NCI-H1436 (cell line): ENCODE measurements at regions not wholly inside any gene's neighbourhood (a gene's known extent, or its start where the extent isn't known, plus 50 kb on each side); places are given as distances from the start of the nearest gene placed in this dataset.
"Not testable (repeated sequence)": the region's sequence is repeated elsewhere in the genome, so short reads cannot be mapped to it uniquely, and the experiment has no call there.

Source experiments
- DNase-seq: peaks from one replicate; lab custom pipeline; 2025; lab: John Stamatoyannopoulos, UW

DNA sequence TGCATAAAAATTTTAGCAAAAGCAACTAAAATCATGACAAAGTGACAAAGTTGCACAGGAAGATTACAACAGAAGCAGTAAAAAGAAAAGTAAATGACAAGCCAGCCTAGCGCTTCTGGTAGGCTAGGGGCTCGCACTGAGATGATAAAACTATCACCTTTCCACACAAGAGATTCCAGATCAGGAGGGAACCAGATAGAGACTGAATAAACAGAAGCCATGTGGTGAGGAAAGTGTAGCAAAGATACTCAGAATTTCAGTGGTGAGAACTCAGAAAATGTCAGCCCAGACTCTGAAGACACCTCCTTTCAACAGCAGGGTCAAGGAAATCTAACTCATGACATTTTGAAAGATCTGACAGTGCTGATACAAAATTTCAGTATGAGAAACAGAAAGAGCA lies 77.4 kb upstream of the DNAJC10 start:
- no peak for DNase-seq

DNA sequence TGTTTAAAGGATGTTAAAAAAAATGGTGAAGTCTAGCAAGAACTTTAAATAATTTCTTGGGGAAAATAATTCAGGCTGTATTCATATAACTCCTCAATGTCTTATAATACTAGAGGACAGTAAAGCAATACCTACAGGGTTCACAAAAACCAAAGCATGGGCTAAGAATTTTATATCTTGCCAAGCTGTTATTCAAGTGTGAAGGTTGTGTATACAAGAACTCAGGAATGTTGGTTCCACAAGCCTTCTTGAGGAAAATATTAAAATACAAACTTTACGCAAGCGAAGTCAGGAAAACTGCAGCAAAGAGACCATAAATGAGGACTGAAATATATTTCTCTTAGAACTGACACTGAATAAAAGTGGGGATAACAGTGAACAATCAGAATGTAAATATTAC lies 76.1 kb upstream of the DNAJC10 start:
- no peak for DNase-seq

DNA sequence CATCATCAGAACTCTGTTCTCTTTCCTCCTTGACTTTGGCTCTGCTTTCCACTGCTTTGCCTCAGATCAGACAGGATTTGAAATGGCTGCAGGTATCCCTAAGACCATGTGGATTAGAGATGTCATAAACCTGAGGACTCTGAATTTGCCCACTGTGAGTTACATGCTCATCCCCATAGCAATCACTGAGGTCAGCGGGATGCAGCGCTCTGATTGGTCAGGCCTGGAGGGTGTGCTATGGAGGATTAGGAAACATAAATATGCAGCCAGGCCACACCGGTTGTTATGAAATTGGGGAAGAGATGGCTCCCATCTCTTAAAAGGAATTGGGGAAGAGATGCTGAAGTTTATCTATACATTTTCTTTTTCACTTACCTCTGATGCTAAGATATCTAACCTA lies 73.7 kb upstream of the DNAJC10 start:
- peak; percentile 2 for DNase-seq

DNA sequence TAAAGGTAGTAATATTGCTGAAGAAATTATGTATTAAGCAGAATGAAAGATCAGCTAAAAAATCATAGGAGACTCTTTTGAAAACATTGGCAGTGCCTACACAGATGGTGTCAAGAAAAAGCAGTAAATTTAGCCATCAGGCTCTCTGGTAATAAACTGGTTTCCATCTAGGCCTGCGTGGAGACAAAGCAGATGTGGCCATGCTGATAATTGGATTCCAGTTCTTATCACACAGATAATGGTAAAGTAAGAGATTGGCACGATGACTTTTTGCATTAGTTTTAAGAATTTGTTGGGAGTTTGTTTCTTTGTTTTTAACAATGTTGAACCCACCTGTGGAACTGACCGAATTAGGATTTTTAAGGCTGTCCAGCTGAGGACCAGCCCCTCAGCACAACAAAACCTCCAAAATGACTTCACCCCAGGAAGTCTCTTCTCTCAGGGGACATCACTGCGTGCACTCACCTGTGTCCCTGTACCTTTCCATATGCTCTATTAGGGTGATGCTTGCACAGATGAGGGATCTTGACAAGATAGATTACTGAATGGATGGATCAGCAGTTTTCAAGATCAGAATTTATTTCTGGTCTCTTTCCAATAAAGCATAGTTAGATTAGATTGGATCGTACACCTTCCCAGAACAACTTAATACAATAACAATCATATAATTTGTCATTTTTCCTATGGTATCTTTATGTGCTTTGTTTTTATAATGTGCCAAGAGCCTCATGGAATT lies 69.1 kb upstream of the DNAJC10 start:
- DNase-seq, result no peak

GRCh38 chr2:182647499-182647787 lies 68.6 kb upstream of the DNAJC10 start:
- DNase-seq, result no peak

DNA sequence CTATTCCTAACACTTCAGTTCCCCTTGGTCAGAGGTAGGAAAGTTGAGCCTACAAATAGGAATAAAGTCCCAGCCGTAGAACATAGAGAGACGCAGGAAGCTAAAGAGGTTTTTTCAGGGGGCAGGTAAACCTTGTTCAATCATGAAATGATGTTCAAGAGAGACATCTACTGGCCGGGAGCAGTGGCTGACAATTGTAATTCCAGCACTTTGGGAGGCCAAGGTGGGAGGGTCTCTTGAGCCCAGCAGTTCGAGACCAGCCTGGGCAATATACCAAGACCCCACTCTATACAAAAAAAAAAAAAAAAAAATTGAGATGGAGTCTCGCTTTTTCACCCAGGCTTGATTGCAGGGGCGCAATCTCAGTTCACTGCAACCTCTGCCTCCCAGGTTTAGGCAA lies 66.7 kb upstream of the DNAJC10 start:
- peak; percentile 69 for DNase-seq

DNA sequence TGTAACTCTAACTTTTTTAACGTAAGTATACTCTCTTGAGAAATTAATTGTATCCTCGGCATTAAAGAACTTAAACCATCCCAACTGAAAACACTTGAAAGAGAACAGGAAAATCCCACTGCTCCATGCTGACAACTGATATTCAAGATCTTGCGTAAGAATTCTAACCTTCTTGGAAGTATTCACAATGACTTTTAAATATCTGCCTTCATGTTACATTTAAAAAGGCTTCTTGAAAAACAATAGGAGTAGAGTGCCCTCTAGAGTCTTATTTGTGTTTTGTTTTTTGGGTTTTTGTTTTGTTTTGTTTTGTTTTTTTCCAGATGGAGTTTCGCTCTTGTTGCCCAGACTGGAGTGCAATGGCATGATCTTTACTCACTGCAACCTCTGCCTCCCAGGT lies 65.4 kb upstream of the DNAJC10 start:
- DNase-seq, result peak; percentile 41

GRCh38 chr2:182652326-182652725 lies 63.7 kb upstream of the DNAJC10 start:
- DNase-seq, result no peak

- no peak for DNase-seq
These were observed 60.3 kb upstream of the DNAJC10 start for GRCh38 chr2:182655750-182656149.

GRCh38 chr2:182664212-182664611 lies 51.8 kb upstream of the DNAJC10 start:
- DNase-seq, result no peak

DNA sequence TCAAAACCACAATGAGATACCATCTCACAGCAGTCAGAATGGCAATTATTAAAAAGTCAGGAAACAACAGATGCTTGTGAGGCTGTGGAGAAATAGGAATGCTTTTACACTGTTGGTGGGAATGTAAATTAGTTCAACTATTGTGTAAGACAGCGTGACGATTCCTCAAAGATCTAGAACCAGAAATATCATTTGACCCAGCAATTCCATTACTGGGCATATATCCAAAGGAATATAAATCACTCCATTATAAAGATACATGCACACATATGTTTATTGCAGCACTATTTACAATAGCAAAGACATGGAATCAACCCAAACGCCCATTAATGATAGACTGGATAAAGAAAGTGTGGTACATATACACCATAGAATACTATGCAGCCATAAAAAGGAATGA lies 50.6 kb upstream of the DNAJC10 start:
- not testable (repeated sequence) for DNase-seq
